SK-N-SH (cell line): ENCODE measurements at regions not wholly inside any gene's neighbourhood (a gene's known extent, or its start where the extent isn't known, plus 50 kb on each side); places are given as distances from the start of the nearest gene placed in this dataset.

Experiments used
- CTCF ChIP-seq: fragments of 200-600 bp; sonication (generic); IDR thresholded peaks from 2 replicates; pipeline ENCODE4 v1.6.1; 2017; ENCODE audit warnings: antibody characterized with exemption, mild to moderate bottlenecking, moderate library complexity
- JUND ChIP-seq: IDR thresholded peaks from 2 replicates; pipeline ENCODE4 v1.4.0; 2012
- MAX ChIP-seq: IDR thresholded peaks from 2 replicates; pipeline ENCODE4 v1.4.0; 2012; ENCODE audit warnings: low read depth
- MXI1 ChIP-seq: IDR thresholded peaks from 2 replicates; pipeline ENCODE4 v1.6.1; 2012; ENCODE audit warnings: mild to moderate bottlenecking, low read depth, low read length, improper control_type of control experiment
- POLR2AphosphoS5 ChIP-seq: IDR thresholded peaks from 2 replicates; pipeline ENCODE4 v1.6.1; 2012; ENCODE audit warnings: low read depth, low read length

- TF ChIP-seq MAX (no peak), MXI1 (no peak), CTCF (no peak), JUND (no peak), POLR2AphosphoS5 (no peak)
Observed at GRCh38 chr20:17825960-17826843, 126.4 kb downstream of the BANF2 start.
